ENCODE measurements at regions not wholly inside any gene's neighbourhood (a gene's known extent, or its start where the extent isn't known, plus 50 kb on each side); places are given as distances from the start of the nearest gene placed in this dataset.
A peak's percentile ranks its signal among the peaks of the same experiment; 100 is the strongest.

- TF ChIP-seq CTCF (conservative IDR thresholded peaks at IDR 0.05), result no peak
- Histone ChIP-seq H3K23ac (ENCODE audit: insufficient read length, low read depth, low read length) (no peak overlapping the region), H3K27me3 (ENCODE audit: insufficient read depth, low read length) (no peaks in the 10 kb centered on the region), H2AK5ac (ENCODE audit: insufficient read length, low read length) (no peak overlapping the region), H2BK15ac (ENCODE audit: low read depth, low read length) (no peak overlapping the region; the same call in 1 of the 2 replicates), H3K56ac (ENCODE audit: insufficient read length, low read depth, low read length) (no peak overlapping the region), H3K4ac (ENCODE audit: low read depth, low read length) (no peak overlapping the region), H3K14ac (ENCODE audit: insufficient read depth, low read length) (no peak overlapping the region), H2AFZ (ENCODE audit: low read length) (no peak overlapping the region), H2BK5ac (ENCODE audit: insufficient read length, low read length) (no peak overlapping the region), H4K20me1 (ENCODE audit: control insufficient read depth, insufficient read depth, insufficient read length) (no peaks in the 10 kb centered on the region), H2BK20ac (ENCODE audit: low read depth, low read length, poor library complexity, severe bottlenecking) (no peak overlapping the region), H3K9me3 (ENCODE audit: control insufficient read depth, low read depth, low read length) (no peaks in the 10 kb centered on the region), H3K4me1 (ENCODE audit: insufficient read depth, low read length) (peaks cover 2% of the 10 kb centered on the region; the same call in 1 of the 2 replicates), H3K23me2 (ENCODE audit: insufficient read length, low read depth, low read length, poor library complexity, severe bottlenecking) (no peaks in the 10 kb centered on the region), H2BK120ac (ENCODE audit: low read depth, low read length, poor library complexity, severe bottlenecking) (no peak overlapping the region), H3K18ac (ENCODE audit: insufficient read length, low read depth, low read length) (no peak overlapping the region), H3T11ph (ENCODE audit: low read length) (no peak overlapping the region), H3K27ac (ENCODE audit: insufficient read length, low read depth, low read length) (no peak overlapping the region), H4K5ac (ENCODE audit: insufficient read length, low read depth, low read length) (no peak overlapping the region), H4K8ac (replicated peaks; ENCODE audit: insufficient read length, low read depth, low read length) (no peak overlapping the region), H4K91ac (ENCODE audit: insufficient read length, low read depth, low read length) (no peak overlapping the region), H3K79me1 (ENCODE audit: insufficient read depth, low read depth, low read length, poor library complexity, severe bottlenecking) (no peaks in the 10 kb centered on the region), H3K4me2 (ENCODE audit: insufficient read depth, insufficient read length, low read length) (no peak overlapping the region), H3K79me2 (ENCODE audit: insufficient read depth, low read length) (no peaks in the 10 kb centered on the region), H2BK12ac (ENCODE audit: insufficient read length, low read depth, low read length) (no peak overlapping the region), H3K9ac (ENCODE audit: extremely low read depth, insufficient read length, low read length) (no peak overlapping the region)
- no CpG with 5 or more reads among the region's 7 CpGs for WGBS (ENCODE audit: extremely low coverage, insufficient read length, low lambda C conversion rate)
- H3K4me3 Mint-ChIP-seq, result no peak overlapping the region
- no peaks in the 10 kb centered on the region; the same call in 1 of the 2 replicates for H3K27me3 Mint-ChIP-seq (ENCODE audit: low read depth)
- no peaks in the 10 kb centered on the region for H3K9me3 Mint-ChIP-seq
- no peak for DNase-seq
- H3K4me1 Mint-ChIP-seq, result peaks cover 36 to 46% of the 10 kb centered on the region in 2 experiments
- H3K27ac Mint-ChIP-seq, result peak overlapping the region in 2 of 3 experiments; percentile 31 to 52; a peak in 4 of 7 replicates
- H3K36me3 Mint-ChIP-seq (ENCODE audit: insufficient read depth in 1 of 3, low read depth in 3 of 3), result no peaks in the 10 kb centered on the region
Observed at GRCh38 chr6:26260110-26260637, 104.8 kb upstream of the BTN3A2 start.

Data from H9 (cell line).